Stimulated activated CD4-positive, alpha-beta T cell treated with anti-CD3 and anti-CD28 coated beads, Interleukin-12 subunit alpha, Interleukin-12 subunit beta, amount 100 ng/mL, for 48 hours (primary cell): ENCODE measurements at regions not wholly inside any gene's neighbourhood (a gene's known extent, or its start where the extent isn't known, plus 50 kb on each side); places are given as distances from the start of the nearest gene placed in this dataset.
A peak's percentile ranks its signal among the peaks of the same experiment; 100 is the strongest.

ENCODE experiments used
- DNase-seq, 3 donors: peaks; one replicate each; pipeline ENCODE4 v3.0.0-alpha.2; 2020; ENCODE audit warnings: low read depth in 2 of 3, low spot score in 1 of 3

DNA sequence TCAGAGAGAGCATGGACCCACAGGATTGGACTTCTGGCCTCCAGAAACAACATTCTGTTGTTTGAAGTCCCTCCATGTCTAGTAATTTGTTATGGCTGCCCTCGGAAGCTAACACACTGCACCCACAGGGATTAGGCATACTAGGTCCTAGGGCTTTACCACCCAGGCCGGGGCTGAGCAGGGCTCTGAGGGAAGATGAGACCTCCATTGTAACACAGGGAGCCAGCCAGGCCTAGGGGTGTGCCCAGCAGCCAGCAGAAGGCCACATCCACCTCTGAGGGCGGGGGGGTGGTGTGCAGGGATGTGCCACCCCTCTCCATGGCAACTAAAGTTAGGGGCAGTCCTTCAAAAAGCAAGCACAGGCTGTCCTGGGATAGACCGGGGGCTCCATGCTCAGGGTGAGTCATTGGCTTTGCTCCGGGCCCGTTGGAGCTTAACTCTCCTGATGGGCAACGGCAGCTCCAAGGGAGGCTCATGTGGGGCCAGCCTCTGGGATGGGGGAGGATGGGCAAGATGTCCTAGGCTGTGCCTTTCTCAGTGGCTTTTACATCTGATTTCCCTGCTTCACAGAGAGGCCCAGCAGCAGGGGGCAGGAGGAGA lies 96.6 kb upstream of the GPR26 start:
- DNase-seq, result no peak

DNA sequence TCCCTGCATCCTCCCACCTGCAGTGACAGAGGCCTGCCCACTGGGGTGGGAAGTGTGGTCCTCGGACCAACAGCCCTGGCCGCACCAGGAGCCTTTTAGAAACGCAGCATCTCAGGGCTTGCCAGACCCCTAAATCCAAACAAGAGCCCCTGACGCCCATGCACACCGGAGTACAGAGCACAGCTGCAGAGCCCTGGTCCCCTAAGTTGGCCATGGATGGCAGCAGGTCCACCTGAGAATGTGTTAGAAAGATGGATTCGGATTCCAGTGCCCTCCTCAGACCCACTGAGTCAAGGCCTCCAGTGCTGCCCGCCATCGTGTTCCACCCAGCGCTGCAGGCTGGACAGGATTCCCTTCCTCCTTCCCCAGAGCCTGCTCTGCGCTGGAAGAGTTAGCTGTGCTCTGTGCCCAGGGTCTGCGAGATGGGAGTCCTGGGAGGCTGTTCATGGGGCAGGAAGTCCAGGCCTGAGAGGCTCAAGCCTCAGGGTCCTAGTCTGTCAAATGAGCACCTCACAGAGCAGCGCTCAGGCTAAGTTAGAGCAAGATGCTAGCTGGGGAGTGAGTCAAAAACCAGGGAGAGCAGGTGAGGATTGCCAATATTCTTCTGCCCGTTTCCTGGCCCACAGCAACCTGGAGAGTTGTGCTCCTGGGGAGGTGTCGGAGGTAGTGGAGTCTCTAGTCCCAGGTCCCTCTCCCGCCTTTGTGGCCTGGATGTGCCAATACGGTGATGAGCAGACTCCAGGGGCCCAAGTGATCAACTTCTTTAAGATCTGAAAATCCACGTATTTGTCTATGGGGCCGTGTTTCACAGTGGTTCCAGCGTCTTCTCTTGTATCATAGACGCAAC lies 95.9 kb upstream of the GPR26 start:
- DNase-seq, result no peak

DNA sequence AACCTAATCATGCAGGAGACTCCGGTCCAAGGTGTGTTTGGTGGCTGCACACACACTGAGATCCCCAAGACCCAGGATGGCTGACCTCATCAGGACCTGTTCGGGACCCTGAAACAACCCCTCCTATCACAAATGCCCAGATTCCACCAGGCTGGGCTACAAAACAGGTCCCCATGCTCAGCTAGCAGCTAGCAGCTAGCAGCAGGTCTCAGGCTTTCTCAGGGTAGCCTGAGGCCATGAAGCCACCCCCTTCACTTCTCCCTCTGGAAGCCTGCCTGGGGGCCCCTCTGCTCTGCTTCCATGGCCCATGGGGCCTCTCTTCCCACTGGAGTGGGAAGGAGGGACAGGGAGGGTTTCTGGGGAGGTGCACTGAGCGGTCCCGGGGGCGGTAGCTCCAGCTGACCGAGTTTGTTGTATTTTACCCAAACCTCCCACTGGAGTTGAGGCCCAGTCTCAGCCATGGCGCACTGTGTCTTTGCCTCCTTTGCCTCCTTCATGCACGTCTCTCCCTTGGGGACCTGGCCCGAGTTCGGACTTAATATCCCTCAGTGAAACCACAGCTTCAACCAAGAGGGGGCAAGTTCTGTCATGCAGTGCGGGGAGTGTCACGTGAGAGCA lies 95.1 kb upstream of the GPR26 start:
- DNase-seq, result no peak

DNA sequence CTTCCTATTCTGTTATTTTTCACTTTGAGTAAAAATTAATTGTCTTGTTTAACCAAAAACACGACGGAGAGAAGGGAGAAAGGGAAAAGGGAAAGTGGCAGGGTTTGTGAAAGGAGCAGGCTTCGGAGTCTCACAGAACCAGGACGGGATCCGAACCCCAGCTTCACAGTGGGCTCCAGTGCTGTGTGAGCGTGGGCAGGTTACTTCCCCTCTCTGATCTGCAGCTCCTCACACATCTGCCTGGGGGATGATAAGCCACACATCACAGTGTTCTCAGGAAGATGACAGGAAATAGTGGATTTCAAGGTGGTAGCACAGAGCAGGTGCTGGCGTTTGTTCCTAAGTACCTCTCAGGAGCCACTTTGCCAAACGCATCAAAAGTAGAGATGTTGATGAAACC lies 94.2 kb upstream of the GPR26 start:
- no peak for DNase-seq

DNA sequence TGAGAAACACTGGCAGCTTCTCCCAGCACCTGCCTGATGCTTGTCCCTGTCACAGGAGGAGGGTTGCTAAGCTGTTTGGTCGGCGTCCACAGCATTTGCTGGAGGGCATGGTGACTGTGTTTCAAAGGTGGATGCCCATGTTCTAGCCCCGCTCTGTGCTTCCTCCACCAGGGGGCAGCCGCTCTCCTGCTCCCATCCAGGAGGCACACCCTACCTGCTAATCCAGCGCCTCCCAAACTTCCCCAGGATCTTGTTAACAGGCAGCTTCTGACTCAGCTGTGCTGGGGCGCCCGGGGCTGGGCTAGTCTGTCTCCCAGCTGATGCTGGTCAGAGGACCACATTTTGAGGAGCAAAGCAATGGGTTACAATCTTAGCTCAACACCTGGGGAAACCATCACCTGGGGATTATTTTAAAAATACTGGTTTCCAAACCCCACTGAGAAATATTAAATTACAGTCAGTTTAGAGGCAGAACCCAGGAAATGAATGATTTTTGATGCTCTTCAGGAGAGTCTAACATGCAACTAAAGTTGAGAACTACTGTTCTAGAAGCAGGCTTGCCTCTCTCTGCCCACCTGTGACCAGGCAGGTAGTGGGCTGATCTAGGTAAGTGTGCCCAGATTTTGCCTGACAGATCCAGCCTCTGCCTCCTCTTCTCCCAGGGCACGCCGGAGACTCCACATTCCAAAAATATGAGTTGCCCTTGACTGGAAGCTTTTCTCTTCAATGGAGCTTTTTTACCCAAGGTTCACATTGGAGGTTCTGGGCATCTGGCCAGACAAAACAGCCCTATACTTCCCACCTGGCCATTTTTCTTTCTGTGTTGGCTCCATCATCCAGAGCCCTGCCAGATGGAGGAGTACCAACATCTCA lies 92.7 kb upstream of the GPR26 start:
- DNase-seq, result peak in 2 of 3 donors; percentile 30 to 35

DNA sequence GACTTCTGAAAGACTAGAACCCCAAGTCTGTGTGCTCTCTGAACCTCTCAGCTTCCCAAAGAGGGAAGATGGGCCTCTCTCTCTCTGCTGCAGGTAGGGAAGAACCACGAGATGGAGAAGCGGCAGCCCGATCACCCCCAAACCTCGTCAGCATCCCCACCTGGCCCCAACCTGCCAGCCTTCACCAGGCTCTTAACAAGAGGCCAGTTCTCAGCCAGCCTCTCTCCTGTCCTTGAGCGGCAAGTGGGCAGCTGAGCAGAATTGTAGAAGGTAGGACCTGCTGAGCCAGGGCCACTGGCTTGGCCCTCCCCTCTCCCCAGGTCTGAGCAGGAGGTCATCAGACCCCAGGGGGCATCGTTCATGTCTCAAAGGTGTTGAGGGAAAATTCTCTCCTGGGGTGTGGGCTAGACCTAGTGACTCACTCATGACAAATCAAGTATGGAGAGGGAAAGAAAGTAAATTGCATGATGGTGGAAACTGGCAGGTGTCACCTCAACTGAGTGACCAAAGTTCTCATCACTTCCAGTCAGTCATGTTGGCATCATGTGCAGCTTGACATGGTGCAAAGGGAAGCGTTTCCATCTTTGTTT lies 92.0 kb upstream of the GPR26 start:
- no peak for DNase-seq

DNA sequence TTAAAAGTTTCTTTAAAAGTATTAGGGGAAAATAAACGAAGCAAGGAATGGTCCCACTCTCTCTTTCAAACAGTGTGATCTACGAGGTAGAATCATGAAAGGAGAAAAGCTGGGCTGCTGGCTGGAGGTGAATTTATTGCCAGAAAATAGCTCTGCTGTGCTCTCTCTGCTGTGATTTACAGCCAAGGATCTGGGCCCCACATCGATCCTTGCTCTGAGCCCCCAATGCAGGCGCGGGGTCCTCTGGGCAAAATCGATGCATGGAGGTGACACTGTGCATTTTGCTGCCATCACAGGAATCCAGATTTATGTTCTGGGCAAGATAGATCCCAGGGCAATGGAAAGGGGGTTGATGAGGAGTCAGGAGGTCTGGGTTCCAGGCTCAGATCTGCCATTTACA lies 91.0 kb upstream of the GPR26 start:
- DNase-seq, result no peak

DNA sequence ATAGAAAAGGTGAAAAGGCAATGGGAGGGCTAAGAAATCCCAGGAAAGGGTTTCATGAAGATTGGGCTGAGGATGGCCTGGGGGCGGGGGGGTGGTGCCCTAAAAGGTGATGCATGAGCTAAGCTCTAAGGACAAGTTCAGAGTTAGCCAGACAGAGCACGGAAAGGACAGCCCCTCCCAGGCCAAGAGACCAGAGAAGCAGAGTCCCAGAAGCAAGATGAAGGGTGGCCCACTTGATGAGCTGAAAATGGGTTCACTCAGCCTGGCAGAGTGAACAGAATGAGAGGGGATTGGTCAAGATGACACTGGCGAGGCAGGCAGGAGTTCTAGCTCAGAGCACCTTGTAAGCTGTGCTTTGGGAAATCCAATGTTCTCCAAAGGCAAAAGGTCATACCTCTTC lies 89.4 kb upstream of the GPR26 start:
- DNase-seq, result no peak

DNA sequence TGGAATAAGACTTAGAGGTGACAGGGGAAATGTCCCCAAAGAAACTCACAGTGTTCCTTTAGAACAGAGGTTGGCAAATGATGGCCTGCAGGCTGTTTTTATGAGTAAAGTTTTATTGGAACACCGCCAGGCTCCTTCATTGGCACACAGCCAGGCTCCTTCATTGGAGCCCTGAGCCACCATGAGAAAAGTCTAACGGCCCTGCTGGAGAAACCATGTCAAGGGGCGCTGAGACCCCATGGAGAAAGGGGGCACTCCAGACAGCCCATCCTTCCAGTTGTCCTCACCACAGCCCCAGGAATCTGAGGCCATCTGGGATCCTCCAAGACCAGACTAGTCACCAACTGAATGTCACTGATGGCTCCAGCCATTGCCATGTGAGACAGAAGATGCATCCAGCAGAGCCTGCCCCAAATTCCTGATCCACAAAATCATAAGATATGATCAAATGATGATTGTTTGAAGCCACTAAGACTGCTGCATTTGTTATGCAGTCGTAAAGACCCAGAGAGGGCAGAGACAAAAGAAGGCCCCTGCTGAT lies 88.2 kb upstream of the GPR26 start:
- DNase-seq, result no peak

DNA sequence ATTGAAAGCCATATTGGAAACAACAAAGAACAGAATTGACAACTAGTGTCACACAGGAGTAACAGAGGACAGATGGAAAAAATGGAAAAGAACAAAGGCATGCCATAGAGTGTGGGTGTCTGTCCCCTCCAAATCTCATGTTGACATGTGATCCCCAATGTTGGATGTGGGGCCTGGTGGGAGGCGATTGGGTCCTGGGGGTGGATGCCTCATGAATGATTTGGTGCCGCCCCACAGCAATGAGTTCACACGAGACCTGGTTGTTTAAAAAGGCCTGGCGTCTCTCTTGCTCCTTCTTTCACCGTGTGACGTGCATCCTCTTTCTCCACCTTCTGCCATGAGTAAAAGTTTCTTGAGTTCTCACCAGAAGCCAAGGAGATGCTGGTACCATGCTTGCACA lies 87.4 kb upstream of the GPR26 start:
- no peak for DNase-seq

DNA sequence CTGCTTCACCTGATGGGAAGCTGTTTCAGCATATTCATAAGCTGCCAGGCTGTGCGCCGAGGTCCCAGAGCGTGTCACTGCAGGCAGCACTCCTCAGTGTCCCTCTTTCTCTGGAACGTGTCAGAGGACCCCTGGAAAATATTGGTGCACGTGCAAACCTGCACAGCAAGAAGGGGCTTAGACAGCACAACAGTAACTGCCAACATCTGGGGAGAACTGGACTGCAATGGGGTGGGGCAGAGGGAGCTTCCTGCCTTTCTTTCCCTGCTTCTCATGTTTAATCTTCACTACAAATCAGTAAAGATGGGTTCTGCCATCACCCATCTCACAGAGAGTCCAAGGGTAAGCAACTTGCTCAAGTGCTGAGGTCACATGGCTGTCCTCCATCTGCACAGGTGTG lies 86.5 kb upstream of the GPR26 start:
- no peak for DNase-seq

DNA sequence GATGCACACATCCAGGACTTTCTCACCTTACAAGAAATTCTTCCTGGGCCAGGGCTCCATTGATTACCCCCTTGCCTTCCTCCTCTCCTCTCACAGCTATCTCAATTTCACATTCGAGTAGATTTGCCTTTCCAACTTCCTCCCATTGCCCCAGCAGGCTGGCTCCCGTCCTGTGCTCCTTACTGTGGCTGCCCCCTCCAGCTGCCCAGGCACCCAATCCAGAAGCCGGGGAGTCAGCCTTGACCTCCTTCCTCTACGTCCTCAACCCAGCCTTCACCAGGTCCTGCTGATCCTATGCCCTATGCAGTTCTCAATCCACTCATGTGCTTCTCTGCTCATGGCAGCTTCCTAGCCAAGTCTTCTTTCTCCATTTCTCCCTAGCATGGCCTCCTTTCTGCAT lies 85.7 kb upstream of the GPR26 start:
- no peak for DNase-seq

DNA sequence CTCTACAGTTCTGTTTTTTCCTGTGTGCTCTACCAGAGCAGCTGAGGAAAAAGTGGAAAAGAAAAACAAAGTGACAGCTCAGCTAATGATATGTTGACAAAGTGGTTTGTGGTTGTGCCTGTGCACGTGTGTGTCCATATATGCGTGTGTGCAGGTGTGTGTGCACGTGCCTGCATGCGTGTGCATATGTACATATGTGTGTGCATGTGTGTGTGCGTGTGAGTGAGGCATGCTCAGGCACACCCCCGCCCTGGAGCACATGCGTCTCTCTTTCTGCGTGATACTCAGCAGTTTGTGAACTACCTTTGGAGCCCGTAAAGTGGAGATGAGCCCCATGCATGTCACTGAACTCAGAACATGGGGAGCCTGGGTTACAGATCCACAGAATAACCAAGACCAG lies 84.5 kb upstream of the GPR26 start:
- DNase-seq, result no peak

DNA sequence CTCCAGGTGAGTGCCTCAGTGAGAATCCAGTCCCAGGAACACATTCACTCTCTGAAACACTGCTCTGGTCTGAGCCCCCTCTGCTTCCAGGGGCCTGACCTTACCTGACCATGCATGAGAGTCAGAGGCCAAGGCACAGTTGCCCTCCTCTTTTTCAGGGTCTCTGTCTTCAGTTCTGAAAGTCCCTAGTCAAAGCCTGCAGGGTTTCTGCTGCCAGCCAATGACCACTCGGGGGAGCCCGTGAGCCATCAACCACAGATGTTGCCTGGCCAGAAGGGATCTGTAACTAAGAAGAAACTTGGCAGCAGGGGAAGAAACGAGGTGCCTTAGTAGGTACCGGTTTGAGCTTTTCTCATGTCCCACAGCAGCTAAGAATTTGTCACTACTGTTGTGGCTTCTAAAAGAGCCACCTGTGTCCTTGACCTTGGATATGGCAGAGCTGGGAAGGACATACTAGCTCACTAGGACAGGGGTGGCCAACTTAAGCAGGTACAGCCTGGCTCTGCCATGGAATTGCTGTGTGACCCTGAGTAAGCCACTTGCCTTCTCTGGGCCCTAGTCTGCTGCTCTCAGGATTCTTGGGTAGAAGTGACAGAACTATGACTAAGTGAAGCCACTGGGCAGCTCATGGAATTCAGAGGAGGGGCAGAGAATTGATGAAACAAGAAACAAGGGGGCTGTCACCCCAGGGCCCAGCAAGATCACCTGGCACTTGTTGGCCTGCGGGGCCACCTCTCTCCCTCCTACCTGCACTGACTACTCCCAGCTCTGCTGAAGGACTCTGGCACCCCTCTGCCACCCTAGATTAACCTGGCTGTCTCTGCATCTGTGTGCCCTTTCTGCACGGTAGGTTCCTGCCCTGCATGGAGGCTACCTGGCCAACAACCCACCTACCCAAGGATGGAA lies 83.8 kb upstream of the GPR26 start:
- DNase-seq, result peak; percentile 36 to 67 (median 52)

DNA sequence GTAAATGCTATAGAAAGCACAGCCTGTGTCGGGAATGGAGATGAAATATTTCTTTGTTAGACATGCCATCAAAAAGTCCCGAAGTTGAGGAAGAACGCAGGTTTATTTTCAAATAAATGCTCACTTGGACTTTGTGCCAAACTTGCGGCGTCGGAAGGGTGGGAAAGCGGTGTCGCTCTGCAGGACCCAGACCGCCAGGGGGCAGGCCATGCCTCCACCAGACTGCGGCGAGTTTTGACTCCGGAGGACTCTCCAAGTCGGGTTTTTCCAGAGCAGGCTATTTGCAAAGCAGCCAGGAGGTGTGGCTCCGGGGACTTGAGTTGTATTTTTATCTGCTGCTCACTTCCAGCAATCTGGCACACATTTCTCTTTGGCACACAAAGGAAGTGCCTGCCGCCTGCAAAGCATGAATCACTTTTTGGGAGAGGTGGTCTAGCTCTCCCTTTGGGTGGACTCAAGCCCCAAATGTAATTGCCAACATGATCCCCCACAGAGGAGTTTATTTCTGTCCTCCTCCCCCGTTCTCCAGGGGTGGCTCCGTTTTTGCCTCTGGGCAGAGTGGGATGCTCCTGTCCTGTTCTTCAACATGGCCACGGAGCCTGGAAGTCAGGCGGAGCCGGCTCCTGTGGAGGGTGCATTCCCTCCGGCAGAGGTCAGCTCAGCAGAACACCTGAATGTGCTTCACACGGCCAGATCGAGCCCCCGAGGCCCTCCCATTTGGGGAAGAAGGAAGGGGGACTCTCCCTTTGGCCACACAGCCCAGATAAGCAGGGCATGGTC lies 82.3 kb upstream of the GPR26 start:
- peak; percentile 13 to 19 (median 13) for DNase-seq

DNA sequence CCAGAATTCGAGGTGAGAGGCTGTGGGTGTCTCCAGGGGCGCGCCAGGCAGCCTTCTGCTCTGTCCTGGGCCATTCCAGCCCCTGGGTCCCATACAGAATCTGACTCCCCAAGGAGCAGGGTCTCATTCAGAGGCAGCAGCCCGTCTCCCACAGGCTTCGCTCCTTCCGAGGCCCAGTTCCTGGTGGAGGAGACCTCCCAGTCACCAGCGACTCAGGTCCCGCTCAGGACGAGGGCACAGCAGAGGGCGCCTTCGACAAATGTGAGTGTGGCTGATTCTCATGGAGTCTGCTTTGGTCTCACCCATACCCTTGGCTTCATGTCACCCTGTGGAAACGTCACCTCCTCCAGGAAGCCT lies 81.8 kb upstream of the GPR26 start:
- DNase-seq, result no peak

DNA sequence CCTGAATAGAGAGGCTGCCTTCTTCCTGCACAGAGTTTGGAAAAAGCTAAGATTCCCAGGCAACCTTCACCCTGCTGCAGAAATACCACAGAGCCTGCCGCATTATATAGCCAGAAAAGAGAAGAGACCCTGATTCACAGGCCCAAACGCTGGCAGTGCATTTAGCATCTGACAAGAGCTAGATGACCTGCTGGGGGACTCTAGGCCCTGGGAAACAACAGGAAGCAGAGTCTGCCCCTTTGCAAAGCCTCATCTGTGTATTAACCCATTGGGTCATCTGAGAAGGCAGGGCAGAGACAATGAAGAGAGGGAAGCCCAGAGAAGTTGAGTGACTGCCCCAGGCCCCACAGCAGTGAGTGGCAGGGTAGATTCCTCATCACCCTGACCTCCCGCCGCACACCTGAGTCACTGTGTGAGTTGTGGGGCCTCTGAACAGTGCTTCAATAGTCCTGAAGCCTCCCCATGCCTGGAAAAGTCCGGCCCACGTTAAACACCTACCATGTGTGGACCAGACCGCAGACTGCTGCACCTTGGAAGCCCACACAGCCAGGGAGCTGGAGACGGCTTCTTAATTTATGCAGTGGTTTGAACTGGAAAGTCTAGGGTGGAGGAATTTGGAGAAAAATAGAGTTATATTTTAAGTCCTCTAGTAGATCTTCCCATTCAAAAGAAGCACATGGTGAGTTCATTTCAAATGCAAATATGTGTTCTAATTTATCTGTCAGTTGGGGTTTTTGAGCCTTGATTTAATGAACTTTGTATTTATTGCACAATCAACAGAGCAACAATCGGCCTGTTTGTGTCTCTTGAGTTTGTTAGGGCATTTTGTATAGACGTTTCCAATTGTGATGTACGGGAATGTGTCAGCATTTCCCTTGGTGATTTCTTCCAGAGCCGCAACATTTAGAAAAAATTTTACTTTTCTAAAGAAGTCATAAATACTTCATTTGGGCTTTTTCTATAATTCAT lies 80.4 kb upstream of the GPR26 start:
- no peak for DNase-seq

DNA sequence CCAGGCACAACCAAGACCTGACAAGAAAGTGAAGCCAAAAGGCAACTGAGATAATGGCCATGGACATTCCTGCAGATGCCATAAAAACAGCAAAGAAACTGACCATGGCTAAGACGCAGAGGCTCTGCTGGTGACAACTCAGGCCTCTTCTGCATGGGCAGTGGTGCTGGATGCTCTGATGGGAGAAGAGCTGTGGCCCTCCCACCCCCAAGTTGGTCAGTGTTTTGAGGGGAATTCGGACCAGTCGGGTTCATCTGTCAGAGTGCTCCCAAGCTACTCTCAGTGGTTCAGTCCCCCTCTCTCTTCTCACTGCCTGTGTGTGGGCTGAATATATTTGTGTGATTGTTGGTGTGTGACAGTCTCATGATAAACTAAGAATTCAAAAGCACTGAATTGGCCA lies 79.0 kb upstream of the GPR26 start:
- no peak for DNase-seq
